Upper lobe of left lung (tissue), 6 donors: ENCODE measurements at regions not wholly inside any gene's neighbourhood (a gene's known extent, or its start where the extent isn't known, plus 50 kb on each side); places are given as distances from the start of the nearest gene placed in this dataset.

Experiments
- ATAC-seq, 2 donors: fragments of 200-7000 bp; cut with Tn5 transposase; one replicate each; pipeline ENCODE4 v1.9.1; 2022; ENCODE audit warnings: mild to moderate bottlenecking in 2 of 2, moderate library complexity in 2 of 2; ENCODE audit not compliant: low FRiP score in 2 of 2
- DNase-seq, 2 donors: peaks; one replicate each; pipeline ENCODE4 v3.0.0-alpha.2; 2019 to 2020
- H3K27ac ChIP-seq, 4 donors: fragments of 200-600 bp; sonication (generic); one replicate each; pipeline ENCODE4 v1.5.1; 2016 to 2019
- H3K27me3 ChIP-seq, 4 donors: fragments of 200-600 bp; sonication (generic); one replicate each; pipeline ENCODE4 v1.5.1; 2017 to 2019
- H3K36me3 ChIP-seq, 4 donors: fragments of 200-600 bp; sonication (generic); one replicate each; pipeline ENCODE4 v1.5.1; 2016 to 2019
- H3K4me1 ChIP-seq, 4 donors: fragments of 200-600 bp; sonication (generic); one replicate each; pipeline ENCODE4 v1.5.1; 2018 to 2019
- H3K4me3 ChIP-seq, 4 donors: fragments of 200-600 bp; sonication (generic); one replicate each; pipeline ENCODE4 v1.5.1; 2017 to 2019; ENCODE audit warnings: mild to moderate bottlenecking in 2 of 4, moderate library complexity in 1 of 4
- H3K9me3 ChIP-seq, 4 donors: fragments of 200-600 bp; sonication (generic); one replicate each; pipeline ENCODE4 v1.5.1; 2018 to 2019
- EP300 ChIP-seq, 4 donors: sonication (generic); formaldehyde crosslinking; IDR thresholded peaks; one replicate each; pipeline ENCODE4 v1.5.1; 2017; ENCODE audit warnings: antibody characterized with exemption in 4 of 4, control low read depth in 2 of 4
- POLR2A ChIP-seq, 4 donors: fragments of 450-650 bp; IDR thresholded peaks; one replicate each; pipeline ENCODE4 v1.5.1; 2016 to 2017; ENCODE audit warnings: antibody characterized with exemption in 4 of 4, mild to moderate bottlenecking in 2 of 4
- POLR2AphosphoS5 ChIP-seq, 2 donors: sonication (generic); formaldehyde crosslinking; IDR thresholded peaks; one replicate each; pipeline ENCODE4 v1.5.1; 2017; ENCODE audit warnings: antibody characterized with exemption in 2 of 2
- WGBS, 2 donors: methylation state at CpG; one replicate each; pipeline ENCODE4 v1.1.5; 2017 to 2018; 5-methylcytosine and 5-hydroxymethylcytosine counted together
- TF ChIP-seq, protein P1 (sequence below), 6 experiments: fragments of 450-650 bp in 4 of 6; fragments of 200-600 bp in 2 of 6; sonication (generic) in 2 of 6; IDR thresholded peaks; one replicate each; pipeline ENCODE4 v1.5.1; 2016 to 2019; ENCODE audit warnings: antibody characterized with exemption in 6 of 6
- donor health status: DM: no; HTN: no; CAD: no; lungs with moderate emphysema.
- donor health status: DM: no; HTN: yes; CAD: no; lungs with severe emphysema.

DNA sequence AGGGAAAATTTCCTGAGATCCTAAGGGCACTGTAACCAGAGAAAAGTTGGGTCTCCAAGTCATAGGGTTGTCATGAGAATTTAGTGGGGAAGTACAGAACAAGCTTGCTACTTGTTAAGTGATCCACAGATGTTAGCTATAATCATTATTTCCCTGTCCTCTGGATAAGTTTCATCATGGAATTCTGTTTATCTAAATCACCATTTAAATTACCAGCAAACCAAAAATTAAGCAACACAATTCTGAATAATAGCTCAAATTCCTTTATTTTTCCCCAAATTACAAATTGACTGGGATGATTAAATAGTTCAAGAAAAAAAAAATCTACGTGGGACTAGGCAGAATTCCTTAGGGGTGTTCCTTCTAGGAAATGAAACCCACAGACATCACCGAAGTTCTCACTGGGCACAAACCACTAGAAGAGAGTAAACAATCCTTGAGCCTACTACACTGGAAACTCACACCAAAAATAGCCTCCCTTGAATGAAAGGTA, 159.5 kb downstream of the COL6A3 start:
- Histone ChIP-seq H3K27ac (no peak overlapping the region), H3K4me1 (peaks cover 0 to 13% (median 10%) of the 10 kb centered on the region in 4 donors), H3K36me3 (no peaks in the 10 kb centered on the region), H3K27me3 (no peaks in the 10 kb centered on the region), H3K9me3 (no peaks in the 10 kb centered on the region), H3K4me3 (no peak overlapping the region)
- DNase-seq (no peak), ATAC-seq (peak in 1 of 2 donors; percentile 17)
- TF ChIP-seq, protein P1, sequence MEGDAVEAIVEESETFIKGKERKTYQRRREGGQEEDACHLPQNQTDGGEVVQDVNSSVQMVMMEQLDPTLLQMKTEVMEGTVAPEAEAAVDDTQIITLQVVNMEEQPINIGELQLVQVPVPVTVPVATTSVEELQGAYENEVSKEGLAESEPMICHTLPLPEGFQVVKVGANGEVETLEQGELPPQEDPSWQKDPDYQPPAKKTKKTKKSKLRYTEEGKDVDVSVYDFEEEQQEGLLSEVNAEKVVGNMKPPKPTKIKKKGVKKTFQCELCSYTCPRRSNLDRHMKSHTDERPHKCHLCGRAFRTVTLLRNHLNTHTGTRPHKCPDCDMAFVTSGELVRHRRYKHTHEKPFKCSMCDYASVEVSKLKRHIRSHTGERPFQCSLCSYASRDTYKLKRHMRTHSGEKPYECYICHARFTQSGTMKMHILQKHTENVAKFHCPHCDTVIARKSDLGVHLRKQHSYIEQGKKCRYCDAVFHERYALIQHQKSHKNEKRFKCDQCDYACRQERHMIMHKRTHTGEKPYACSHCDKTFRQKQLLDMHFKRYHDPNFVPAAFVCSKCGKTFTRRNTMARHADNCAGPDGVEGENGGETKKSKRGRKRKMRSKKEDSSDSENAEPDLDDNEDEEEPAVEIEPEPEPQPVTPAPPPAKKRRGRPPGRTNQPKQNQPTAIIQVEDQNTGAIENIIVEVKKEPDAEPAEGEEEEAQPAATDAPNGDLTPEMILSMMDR (IDR thresholded peaks at IDR 0.05) = no peak
- TF ChIP-seq POLR2A (IDR thresholded peaks at IDR 0.05) (no peak), POLR2AphosphoS5 (IDR thresholded peaks at IDR 0.05) (no peak), EP300 (IDR thresholded peaks at IDR 0.05) (no peak)
- 33 to 38% methylated on average over 2 of the region's 2 CpGs for WGBS, 2 donors

DNA sequence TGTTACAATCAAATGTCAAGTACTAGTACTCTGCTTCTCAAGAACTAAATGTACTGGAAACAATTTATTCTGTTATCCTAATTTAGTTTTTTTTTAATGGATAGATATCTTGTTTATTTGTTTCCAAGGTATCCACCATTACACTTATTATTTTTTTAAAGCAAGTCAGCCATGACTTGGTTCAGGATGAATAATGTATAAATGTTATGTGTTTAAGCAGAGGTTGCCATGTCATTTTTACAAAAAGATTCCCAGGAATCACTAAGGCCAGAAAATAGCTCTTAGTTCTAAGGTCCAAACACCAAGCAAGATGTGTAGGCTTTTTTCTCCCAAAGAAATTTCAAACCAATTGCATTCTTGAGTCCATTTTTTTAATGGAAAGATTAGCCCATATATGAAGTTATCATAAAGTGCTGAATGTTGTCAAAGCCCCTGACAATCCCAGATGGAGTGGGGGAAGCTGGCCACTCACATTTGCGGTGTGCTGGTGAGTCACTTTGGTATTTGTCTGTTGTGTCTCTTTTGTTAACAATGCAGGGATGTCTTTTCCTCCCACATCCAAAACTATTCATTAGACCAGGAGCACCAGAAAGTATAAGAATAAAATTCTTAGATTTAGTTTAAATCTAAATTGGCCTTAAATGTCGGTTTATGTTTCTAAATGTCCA, 158.9 kb downstream of the COL6A3 start:
- no peak overlapping the region for H3K27ac ChIP-seq
- no peaks in the 10 kb centered on the region for H3K36me3 ChIP-seq
- H3K4me3 ChIP-seq = no peak overlapping the region
- TF ChIP-seq, protein P1 (IDR thresholded peaks at IDR 0.05) = no peak
- no peak for TF ChIP-seq POLR2AphosphoS5 (IDR thresholded peaks at IDR 0.05)
- no peak for TF ChIP-seq POLR2A (IDR thresholded peaks at IDR 0.05)
- TF ChIP-seq EP300 (IDR thresholded peaks at IDR 0.05) = no peak
- 83 to 90% methylated on average over 2 of the region's 2 CpGs for WGBS, 2 donors
- ATAC-seq (no peak), DNase-seq (no peak)
- H3K27me3 ChIP-seq = no peaks in the 10 kb centered on the region
- no peaks in the 10 kb centered on the region for H3K9me3 ChIP-seq
- H3K4me1 ChIP-seq = peaks cover 0 to 13% (median 10%) of the 10 kb centered on the region in 4 donors

DNA sequence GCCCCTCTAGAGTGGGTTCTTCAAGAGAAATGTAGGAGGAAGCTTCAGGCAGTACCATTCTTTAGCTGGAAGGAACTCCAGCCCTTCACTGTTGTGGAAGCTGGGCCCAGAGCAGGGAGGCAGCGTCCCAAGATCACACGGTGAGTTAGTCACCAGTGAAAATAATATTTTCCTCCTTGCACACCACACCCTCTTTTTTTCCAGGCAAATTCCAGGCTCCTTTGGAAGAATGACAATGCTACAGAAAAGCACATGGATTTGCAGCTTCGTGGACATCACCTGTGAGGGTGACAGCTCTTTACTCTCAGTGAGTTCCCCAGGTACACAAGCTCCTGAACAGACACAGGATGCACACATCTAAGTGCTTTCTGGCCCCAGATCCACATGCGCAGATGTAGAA, 157.1 kb downstream of the COL6A3 start:
- Histone ChIP-seq H3K9me3 (no peaks in the 10 kb centered on the region), H3K27ac (peak overlapping the region; percentile 37 to 67 (median 62)), H3K36me3 (no peaks in the 10 kb centered on the region), H3K27me3 (no peaks in the 10 kb centered on the region), H3K4me1 (peaks cover 0 to 13% (median 10%) of the 10 kb centered on the region in 4 donors), H3K4me3 (no peak overlapping the region)
- WGBS, 2 donors = 57 to 81% methylated on average over 3 to 4 of the region's 4 CpGs
- peak in 1 of 2 donors; percentile 84 for ATAC-seq
- TF ChIP-seq POLR2AphosphoS5 (IDR thresholded peaks at IDR 0.05) (no peak), EP300 (IDR thresholded peaks at IDR 0.05) (no peak), POLR2A (IDR thresholded peaks at IDR 0.05) (no peak)
- TF ChIP-seq, protein P1 (IDR thresholded peaks at IDR 0.05) = no peak
- DNase-seq = no peak

DNA sequence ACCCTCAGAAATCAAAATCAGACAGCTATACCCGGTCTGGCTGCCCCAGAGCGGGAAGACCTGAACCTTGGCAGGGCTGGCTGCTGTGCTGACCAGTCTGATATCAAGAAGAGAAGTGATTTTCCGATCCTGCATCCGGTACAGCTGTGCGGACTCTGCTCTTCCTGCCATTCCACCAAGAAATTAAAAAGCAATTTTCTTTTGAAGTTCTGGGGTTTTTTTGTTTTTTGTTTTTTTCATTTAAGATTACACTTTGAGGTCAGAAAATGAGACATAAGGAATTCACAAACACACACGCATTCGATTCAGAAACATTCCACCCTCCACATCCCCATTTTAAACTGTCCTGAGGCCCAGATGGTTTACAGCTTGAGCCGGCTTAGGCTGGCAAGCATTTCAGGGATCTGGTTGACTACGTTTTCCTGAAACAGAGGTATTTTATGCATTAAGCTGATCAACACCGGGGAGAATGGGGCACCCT, 156.5 kb downstream of the COL6A3 start:
- DNase-seq = no peak
- ATAC-seq = peak; percentile 57 to 79
- TF ChIP-seq POLR2AphosphoS5 (IDR thresholded peaks at IDR 0.05) = no peak
- no peak for TF ChIP-seq EP300 (IDR thresholded peaks at IDR 0.05)
- TF ChIP-seq POLR2A (IDR thresholded peaks at IDR 0.05) = no peak
- TF ChIP-seq, protein P1 (IDR thresholded peaks at IDR 0.05) = no peak
- peak overlapping the region; percentile 51 to 67 (median 62) for H3K27ac ChIP-seq
- no peak overlapping the region for H3K4me3 ChIP-seq
- H3K9me3 ChIP-seq = no peaks in the 10 kb centered on the region
- H3K36me3 ChIP-seq = no peaks in the 10 kb centered on the region
- H3K27me3 ChIP-seq = no peaks in the 10 kb centered on the region
- peaks cover 0 to 13% (median 10%) of the 10 kb centered on the region in 4 donors for H3K4me1 ChIP-seq
- WGBS, 2 donors = 51 to 57% methylated on average over 10 of the region's 10 CpGs
